Medulla oblongata (tissue), 1 donor: ENCODE measurements at regions not wholly inside any gene's neighbourhood (a gene's known extent, or its start where the extent isn't known, plus 50 kb on each side); places are given as distances from the start of the nearest gene placed in this dataset.
"Not testable (repeated sequence)": the region's sequence is repeated elsewhere in the genome, so short reads cannot be mapped to it uniquely, and the experiment has no call there.

Experiments used
- DNase-seq: peaks from one replicate; pipeline ENCODE4 v3.0.0-alpha.2; 2015; ENCODE audit errors: extremely low spot score

DNA sequence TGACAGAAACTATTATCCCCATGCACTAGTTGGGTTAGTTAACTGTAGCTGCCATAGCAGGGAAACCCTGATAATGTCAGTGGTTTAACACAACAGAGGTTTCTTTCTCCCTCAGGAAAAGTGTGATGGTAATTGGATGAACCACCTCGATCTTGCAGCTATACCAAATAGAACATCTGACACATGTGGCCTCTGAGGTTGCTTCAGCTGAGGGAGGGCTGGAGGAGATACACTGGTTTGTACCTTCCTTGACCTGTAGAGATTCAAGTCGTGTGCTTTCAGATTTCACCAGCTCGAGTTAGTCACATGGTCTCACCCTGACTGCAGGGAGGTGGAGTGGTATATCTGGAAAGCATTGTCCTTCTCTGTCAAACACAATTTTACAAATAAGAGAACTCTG lies 147.2 kb upstream of the SFRP2 start:
- no peak for DNase-seq

DNA sequence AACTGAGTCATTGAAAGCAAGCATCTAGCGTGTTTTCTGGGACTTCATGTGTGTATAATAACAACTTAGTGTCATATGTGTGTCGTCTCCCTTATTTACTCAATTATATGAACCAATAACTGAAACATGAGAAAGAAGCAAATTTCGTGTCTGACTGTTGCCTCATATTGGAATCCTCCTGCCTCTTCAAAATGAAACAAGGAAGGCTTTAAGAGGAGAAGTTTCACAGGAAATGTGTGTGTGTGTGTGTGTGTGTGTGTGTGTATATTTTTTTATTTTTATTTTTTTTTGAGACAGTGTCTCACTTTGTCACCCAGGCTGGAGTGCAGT lies 145.8 kb upstream of the SFRP2 start:
- DNase-seq: peak; percentile 62

DNA sequence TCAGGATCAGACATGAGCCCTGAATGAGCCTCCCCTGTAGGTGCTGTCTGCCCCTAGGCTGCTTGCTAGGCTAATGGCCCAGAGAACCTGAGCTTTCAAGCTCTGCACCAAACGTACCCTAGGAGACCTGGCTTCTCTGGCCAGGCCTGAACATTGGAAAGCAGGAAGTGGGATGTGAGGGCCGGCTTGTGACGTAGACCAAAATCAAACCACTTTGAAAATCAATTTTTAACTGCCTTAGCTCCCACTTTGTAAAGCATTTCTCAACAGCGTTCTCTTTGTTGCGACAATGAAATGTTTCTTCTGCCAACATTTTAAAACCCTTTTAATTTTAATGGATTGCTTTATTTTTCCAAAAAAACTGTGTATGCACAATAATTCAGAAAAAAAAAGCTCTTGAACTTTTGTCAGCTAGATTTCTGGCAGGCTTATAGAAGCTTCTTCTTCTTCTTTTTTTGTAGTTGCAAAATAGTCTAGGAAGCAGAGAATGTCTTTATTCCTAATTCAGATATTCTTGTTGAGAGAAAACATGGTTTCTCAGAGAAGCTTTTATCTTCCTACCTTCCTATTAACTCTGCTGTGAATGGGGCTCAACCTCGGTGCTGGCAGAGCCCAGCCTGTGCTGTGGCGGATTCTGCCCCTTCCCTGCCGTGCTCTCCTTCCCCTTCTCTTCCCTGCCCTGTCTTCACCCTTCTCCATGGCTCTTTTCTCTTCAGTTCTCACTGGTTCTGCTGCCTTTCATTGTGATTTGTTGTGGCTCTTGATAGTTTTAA lies 145.2 kb upstream of the SFRP2 start:
- DNase-seq: peak; percentile 11

DNA sequence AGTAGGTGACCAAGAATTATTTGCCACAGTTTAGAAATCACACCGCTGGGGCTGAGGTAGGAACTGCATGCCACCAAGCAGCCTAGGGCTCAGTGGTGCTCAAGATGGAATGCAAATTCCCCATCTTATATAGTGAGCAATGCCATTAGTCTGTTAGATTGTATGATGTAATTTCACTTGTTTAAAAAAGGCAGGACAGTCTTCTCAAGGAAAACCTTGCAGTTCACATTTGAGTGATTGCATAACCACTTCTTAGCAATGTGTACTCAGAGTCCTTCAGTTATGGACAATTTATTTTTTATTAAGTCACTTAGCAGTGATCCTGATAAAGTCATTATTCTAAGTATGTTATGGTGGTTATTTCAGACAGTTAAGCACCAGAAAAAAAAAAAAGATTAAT lies 142.9 kb upstream of the SFRP2 start:
- DNase-seq: no peak

DNA sequence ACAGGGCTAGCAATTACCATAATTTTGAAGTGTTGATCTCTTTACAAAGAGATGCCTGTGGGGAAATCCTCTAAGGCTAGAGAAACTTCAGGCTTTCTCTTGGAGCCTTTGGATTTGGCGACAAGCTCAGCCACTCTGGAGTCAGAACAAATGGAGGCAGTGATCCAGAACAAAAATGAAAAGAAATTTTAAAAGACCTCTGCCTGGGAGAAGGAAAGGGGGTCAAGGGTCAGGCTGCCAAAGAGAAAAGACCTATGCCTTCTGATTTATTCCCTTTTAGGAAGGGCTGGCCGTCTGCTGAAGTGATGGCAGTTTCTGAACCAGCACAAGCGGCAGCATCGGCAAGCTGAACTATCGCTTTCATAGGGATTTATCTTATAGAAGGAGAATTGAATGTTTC lies 140.8 kb upstream of the SFRP2 start:
- peak; percentile 52 for DNase-seq

DNA sequence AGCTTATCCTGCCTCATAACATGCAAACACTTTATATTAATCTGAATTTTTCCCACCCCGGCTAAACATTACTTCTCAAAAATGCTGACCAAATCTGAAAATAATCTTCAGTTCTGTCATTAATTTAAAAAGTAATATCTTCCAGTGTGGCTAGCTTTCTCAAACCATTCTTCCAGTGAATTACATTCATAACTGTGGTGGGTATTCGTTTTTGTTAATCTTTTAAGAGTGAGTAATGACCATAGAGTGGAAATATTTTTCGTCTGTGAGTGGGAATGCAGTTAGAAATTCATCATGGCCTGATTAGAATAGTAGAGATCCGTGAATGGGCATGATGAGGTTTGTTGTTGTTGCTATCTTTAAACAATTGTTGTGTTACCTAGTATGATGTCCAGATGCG lies 138.6 kb upstream of the SFRP2 start:
- DNase-seq: no peak

DNA sequence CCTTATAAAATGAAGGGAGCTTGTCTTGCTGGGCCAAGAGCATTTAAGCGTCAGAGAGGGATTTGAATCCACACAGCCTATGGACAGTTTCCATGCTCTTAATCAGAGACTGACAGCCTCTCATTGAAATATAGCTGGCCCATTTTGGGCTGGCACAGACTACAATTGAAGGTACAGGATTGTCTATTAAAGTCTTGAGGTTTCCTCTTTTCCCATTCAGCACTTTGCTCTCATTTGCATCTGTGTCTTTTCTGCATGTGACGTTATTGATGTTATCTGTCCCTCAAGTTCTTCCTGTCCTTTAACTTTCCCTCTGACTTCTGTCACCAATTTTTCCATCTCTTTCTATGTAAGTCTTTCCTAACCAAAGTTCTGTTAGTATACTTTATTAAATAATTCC lies 133.3 kb upstream of the SFRP2 start:
- DNase-seq: no peak

DNA sequence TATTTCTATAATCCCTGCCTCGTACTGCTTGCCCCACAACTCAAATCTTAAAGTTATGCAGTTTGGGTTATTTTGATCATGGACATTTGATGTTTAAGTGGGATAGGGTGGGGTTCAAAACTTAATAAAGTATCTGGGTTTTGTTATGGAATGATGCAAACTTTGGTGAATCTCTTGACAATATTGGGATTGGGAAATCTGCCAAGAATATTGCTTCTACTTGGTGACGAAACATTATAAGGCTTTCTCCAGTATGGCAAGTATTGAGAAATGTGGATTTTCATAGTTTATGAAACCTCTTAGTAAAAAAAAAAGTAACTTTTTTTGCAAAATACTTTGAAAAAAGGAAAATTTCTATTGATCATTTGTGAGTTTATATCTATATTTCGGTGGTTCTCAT lies 130.8 kb upstream of the SFRP2 start:
- DNase-seq: no peak

DNA sequence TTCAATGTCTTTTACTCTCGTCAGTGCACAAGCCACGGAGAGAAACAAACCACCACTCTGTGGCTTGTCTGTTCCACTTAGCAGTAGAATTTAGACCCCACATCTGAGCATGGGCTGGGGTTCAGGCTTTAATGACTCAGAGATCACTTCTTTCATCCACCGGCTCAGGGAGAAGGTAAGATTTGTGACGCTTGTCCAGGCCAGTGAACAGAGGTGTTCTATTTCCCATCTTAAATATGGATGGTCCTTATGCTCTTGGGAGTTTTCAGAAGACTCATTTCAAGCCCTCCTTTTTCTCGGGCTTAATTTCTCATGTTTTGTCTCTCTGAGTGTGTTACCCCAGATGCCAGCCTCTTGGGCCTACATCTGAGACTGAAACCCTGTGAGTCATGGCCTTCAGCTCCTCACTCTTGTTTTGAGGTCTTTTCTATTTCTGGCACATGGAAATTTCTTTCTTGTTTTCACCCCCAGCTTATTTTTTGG lies 127.4 kb upstream of the SFRP2 start:
- DNase-seq: no peak

DNA sequence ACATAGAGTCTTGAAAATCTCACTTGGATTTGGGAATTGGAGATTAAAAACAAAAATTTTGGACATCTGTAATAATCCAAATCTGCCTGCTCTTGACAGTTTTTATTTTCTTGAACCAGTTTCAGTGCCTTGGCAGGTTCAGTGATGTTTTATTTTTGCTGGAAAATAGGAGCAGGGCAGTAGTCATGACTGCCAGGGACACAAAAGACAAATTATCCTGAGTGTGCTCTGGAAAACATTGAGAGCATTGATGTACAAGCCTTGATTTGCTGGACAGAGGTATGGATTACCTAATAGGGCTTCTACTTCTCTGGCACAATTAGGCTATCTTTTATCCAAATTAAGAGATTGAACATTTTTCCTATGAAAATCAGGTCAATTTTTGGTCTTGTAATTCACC lies 123.4 kb upstream of the SFRP2 start:
- peak; percentile 12 for DNase-seq

DNA sequence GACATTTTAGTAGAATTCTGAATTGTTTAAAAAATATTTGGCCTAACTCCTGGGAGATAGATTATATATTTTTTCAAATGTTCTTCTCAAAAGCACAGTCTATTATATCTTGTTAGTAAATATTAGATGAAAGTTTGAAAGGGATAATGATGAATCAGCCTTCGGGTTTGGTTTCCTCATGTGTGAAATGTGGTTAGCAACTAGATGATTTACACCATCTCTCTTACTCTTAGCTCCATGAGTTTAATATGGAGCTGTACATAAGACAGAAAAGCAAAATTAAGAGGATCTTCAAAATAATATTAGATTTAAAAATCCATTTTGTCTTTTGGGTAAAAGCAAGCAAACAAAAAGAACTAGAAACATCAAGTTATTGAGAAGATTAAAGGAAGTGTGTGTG lies 120.8 kb upstream of the SFRP2 start:
- DNase-seq: no peak

DNA sequence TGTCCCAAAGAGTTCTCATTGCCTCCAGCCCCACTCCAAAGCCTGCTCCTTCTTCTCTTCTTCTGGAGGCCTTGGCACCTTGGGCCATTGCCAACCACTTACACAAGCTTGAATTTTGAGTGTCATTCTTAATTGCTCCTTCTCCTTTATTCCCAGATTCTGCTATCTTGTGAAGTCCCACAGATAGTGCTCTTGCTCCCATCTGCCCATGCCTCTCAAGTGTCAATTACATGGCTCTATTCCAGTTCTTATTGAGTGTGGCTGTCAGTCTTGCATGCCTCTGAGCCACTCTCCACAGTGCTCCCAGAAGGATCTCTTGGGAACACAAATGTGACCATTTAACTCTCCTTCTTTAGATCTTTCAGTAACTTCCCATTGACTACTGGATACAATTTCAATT lies 117.3 kb upstream of the SFRP2 start:
- DNase-seq: no peak

DNA sequence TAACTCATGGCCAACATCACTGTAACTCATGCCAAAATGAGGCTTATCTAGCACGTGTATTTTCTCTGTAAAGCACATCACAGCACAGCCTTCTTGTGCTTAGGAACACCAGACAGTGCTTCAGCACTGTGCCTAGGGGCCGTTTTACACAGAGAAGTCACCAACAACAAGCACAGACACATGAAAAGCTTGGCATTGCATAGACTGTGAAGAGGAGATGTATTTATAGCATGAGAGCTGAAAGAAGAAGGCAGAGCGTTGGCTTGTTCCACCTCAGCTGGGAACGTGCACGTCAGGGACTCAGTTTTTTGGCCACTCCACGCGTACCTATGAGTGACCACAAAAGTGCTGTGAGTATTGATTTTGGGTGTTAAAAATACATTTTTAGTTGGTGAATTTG lies 116.3 kb upstream of the SFRP2 start:
- no peak for DNase-seq

DNA sequence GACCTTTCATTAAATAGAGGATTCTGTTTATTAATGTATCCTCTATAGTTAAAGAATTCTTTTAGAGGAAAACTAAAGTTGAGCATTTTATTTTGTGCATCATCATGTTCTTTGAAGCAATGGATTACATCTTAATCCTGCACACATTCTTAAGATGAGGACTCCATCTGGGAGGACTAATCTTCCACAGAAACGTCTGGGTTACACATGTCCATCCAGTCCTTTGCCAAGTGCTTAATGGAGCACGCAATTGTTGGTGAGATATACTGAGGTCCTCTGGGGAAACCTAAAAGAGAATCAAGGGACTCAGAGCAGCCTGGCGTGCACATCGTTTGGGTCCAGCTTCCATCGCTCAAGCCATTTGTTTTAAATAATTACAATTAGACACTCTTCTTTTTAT lies 115.1 kb upstream of the SFRP2 start:
- no peak for DNase-seq

DNA sequence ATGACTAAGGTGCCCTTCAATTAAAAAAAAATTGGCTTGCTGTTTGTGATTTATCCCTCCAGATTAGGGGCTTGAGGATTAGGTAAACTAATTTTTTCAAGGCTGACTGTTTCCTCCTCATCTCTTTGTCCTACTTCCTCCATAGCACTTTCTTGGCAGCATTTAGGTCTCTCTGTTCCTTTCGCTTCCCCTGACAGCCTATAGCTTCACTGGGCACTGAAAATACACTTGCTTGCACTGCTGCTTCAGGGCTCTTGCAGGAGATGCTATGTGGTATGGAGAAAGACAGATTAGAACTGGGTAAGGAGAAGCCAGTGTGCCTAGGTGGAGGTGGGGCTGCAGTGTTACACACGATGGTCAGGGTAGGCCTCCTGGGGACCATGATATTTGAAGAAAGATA lies 112.3 kb upstream of the SFRP2 start:
- peak; percentile 47 for DNase-seq

DNA sequence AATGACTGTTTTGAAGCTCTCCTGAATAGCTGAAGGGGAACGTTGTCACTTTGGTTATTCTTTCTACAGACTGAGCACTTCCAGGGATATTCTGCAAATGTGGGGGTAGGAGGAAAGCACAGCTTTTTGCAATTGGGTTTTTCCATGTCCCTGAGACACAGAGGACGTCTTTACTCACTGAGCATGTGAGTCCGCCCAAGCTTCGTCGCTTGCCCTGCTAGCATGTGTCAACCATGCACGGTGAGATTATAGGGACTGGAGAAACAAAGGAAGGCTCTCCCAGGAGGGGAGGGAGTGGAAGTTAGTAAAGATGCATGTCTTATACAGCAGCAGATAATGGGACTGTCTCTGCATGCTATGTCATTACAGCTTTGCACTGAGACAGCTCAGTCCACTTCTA lies 111.5 kb upstream of the SFRP2 start:
- no peak for DNase-seq

DNA sequence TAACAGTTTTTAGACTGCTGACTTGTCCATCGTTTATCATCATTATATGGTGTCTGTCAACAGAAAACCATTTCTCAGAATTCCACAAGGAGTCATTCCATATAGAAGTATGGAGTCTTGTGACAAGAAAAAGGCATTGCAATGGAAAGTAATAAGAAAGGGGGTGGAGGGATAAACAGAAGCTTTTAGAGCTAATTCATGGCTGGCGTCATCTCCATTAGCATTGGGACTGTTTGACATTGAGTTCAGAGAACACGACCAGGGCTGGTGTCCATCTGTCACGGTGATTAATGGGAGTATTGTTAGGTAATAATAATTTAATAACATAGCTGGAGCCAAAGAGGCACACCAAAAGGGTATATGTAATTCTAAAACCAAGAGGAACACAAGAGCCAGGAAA lies 101.9 kb upstream of the SFRP2 start:
- DNase-seq: no peak

DNA sequence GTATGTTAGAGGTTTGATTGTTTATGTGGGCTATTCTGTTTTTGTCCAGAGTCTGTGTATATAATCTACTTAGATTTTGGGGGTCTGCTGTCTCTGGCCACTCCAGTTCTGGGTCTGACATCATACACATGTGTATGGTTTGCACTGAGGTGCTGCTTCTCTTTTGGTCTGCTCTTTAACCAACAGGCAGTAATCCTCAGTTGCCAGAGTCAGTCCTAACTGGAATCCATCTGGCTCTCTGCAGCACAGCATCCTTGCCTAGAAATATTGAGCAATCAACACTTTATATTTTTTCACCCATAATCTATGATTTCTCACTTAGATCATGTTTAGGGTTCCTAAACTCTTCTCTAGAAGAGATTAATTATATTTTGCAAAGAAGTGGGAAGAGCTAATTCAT lies 98.3 kb upstream of the SFRP2 start:
- DNase-seq: no peak

DNA sequence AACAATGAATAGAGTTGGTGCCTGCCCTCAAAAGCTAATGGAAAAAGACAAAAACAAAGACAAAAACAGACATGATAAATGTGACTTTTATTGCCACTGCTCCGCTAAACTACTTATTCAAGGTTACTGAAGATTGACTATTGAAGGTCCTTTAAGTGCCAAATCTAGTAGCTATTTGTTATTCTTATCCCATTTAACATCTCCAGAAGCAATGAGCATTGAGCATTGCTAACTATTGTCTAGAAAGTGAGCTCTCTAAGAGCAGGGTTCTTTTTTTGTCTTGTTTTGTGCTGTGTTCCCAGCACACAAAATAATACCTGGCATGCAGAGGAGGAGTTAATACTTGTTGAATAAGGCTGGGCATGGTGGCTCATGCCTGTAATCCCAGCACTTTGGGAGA lies 95.4 kb upstream of the SFRP2 start:
- DNase-seq: no peak

DNA sequence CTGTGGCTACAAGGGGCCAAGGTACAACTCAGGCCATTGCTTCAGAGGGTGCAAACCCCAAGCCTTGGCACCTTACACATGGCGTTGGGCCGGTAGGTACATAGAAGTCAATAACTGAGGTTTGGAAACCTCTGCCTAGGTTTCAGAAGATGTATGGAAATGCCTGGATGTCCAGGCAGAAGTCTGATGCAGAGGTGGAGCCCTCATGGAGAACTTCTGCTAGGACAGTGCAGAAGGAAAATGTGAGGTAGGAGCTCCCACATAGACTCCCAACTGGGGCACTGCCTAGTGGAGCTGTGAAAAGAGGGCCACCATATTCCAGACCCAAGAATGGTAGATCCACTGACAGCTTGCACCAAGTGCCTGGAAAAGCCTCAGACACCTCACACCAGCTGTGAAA lies 92.1 kb upstream of the SFRP2 start:
- DNase-seq: no peak

DNA sequence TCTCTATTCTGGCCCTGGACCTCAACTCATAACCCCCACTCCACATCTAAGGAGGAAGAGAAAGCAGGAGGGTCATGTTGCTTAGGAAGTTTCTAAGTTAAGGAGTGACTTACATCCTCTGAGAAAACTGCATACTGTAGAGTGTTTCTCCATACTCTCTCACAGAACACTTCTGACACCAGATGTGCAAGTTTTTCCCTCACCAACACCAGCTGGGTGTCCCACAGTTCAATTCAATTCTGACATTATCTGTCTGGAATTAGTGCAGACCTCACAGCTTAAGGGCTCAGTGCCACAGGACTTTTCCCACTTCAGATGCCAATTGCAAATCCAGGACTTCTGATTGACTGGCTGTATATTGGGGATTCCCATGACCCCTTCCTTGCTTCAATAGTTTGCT lies 89.0 kb upstream of the SFRP2 start:
- peak; percentile 7 for DNase-seq

DNA sequence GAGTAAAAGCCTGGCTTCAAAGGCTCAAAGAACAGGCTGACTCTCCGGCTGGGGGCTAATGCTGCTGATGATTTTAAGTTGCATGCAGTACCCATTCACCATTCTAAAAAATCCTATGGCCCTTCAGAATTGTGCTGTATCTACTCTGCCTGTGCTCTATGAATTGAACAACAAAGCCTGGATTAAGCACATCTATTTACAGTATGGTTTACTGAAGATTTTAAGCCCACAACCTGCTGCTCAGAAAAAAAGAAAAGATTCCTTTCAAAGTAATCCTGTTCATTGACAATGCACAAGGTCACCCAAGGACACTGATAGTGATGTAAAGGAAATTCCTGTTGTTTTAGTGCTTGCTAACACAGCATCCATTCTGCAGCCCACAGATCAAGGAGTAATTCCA lies 84.9 kb upstream of the SFRP2 start:
- DNase-seq: no peak

DNA sequence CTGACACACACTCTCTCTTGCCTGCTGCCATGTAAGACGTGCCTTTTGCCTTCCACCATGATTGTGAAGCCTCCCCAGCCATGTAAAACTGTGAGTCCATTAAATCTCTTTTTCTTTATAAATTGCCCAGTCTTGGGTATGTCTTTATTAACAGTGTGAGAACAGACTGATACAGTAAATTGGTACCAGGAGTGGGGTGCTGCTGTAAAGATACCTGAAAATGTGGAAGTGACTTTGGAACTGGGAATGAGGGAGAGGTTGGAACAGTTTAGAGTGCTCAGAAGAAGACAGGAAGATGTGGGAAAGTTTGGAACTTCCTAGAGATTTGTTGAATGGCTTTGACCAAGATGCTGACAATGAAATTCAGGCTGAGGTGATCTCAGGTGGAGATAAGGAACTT lies 77.9 kb upstream of the SFRP2 start:
- DNase-seq: not testable (repeated sequence)

DNA sequence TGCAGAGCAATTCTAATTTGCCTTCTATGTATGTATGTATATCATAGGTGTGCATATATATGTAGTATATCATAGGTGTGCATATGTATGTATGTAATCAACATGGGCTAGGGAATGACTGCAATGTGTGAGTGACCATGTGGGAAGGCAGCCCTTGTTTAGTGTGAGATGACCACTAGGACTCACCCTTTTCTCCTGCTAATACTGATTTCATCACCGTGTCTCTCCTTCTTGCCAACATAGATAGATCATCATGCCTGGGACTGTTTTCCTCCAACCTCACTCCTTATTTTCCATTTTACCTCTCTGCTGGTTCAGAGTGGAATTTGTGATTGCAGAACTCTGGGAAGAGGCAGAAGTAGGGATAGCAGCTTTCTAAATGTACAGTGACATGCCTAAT lies 63.6 kb upstream of the SFRP2 start:
- no peak for DNase-seq
